HTR-8/SVneo (cell line): ENCODE measurements at regions not wholly inside any gene's neighbourhood (a gene's known extent, or its start where the extent isn't known, plus 50 kb on each side); places are given as distances from the start of the nearest gene placed in this dataset.

Source experiments
- DNase-seq: peaks from one replicate; pipeline ENCODE4 v3.0.0; 2011; ENCODE audit warnings: low spot score, mixed read lengths; ENCODE audit not compliant: insufficient read length
- FAIRE-seq: peaks from 2 replicates; lab custom pipeline; 2011; peaks lifted over from hg19 to GRCh38; lab: Jason Lieb, UNC

DNA sequence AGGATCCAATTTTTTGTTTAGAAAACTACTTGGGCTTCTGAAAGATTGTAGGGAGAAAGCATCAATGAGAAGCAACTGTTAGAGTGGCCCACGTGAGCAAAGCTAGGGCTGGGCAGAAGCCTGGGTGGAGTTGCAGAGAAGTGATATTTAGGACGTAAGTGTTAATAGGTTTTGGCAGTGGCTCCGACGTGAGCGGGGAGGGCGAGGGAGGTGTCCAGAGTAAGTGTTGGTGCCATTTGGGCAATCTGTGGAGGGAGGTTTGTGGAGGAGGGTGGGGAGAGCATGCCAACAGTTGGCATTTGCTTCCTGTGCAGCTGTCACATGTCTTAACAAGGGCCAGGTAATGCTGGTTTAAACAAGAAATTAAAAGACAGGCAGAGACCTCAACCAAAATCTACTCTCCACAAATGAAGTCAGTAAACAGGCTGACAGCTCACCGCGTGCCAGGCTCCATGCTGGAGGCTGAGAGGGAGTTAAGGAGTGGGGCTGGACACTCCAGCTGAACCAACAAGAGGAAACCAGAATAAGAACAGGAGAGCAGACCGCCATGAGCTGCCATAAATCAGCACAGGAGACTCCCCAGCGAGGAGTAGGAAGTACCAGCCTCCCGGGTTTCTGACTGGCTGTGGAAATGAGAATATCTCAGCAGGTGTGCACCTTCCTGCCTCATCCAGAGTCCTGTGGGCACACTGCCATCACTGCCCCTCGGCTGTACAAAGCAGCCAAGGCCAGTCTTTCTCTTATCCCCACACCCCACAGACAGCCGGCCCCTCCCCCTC lies 232.6 kb downstream of the ABHD5 start:
- FAIRE-seq: no peak

DNA sequence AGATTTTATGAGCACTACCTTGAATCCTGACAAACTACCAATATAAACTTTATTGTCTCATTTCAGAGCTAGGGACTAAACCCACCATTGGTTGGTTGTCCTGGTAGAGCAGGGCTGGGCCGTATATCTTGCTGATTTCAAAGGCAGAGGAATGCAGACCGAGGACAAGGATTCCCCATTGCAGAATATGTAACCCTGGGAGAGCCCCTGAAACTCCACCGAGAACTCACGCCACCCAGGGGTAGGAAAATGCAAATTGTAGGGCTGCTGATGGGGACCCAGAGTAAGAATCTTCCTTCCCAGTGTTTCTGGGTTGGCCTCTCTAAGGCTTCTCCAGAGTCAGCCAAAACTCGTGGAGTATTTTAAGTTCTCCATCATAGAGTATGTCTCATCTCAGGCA lies 235.3 kb downstream of the ABHD5 start:
- FAIRE-seq (no peak), DNase-seq (no peak)

More for the DNA sequence above, 232.6 kb downstream of the ABHD5 start:
- DNase-seq: no peak

DNA sequence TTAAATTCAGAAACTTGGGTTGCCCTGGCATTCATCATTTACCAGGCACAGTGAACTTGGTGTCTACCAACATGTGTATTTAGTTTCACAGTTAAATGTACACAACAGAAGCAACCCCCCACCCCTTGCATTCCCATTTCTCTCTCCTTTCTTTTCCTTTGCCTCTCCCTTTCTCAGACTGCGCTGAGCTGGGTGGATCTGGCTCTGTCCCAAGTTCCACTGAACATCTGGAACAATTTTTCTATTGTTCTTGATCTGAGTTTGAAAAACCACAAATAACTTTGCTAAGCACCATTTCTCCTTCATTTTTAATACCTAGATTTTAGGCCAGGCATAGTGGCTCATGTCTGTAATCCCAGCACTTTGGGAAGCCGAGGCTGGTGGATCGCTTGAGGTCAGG lies 242.2 kb downstream of the ABHD5 start:
- no peak for FAIRE-seq
- no peak for DNase-seq

DNA sequence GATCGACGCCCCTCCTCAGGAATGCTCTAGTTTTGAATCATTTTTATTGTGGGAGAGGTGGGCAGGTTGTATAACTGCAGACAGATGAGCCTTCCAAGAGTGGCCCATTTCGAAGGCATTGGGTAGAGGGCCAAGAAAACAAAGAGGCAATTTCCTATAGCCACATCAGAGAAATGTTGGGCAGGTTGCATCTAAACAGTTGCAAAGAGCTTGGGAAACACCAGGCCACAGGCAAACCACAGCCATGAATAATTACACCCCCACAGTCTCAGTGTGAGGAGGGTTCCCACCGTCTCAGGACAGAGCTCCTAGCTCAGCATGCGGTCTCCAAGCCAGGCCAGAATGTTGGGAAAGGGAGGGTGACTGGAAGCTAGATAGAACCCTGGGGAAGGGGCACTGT lies 257.3 kb downstream of the ABHD5 start:
- FAIRE-seq (no peak), DNase-seq (no peak)

DNA sequence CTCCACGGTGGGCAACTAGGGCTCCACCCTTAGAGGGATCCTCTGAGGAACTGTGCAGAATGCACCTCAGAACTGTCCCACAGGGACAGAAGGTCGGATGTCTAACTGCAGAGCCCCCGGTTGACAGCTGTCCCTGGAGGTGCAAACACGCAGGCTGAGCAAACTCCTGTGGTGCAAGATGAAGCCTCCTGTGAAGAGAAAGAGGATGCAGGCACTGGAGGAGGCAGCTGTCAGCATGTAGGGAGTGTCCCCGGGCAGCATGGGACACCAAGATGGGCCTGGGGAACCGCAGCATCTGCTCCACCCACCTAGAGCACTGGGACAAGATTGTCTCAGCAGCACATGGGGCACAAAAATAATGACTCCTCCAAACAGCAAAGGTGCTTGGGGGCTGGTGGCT lies 258.9 kb downstream of the ABHD5 start:
- no peak for DNase-seq
- no peak for FAIRE-seq

DNA sequence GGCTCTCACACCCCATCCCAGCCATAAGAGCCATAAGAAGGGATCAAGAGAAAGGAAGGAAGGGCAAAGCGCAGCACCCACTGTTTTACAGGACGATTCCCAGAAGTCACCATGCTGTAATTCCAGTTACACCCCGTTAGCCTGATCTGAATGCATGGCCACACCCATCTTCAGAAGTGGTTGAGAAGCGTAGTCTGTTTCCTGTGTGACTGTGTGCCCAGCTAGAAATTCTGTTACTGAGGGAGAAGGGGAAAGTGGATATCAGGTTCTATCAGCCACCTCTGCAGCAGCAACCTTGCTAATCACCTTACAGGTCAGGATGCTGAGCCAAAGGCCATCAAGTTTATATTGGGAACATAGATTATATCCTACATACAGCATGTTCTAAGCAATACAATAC lies 260.0 kb downstream of the ABHD5 start:
- DNase-seq (no peak), FAIRE-seq (no peak)

DNA sequence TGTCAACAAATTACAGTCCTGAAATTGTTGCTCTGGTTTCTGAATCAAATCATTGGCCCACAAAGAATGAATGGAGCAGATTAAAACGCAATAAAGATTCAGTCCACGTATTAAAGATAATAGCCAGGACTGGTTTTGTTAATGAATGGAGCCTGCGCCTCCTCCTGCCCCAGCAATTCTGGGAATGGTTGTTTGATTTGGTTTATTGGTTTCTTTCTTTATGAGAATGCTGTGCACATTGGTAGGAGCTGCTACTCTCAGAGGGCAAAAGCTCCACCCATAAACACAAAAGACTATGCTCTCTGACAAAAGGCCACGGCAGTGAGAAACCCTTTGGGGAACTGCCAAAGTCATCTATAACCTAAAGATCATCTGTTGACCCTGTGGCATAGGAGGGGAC lies 261.1 kb downstream of the ABHD5 start:
- DNase-seq: no peak
- no peak for FAIRE-seq

DNA sequence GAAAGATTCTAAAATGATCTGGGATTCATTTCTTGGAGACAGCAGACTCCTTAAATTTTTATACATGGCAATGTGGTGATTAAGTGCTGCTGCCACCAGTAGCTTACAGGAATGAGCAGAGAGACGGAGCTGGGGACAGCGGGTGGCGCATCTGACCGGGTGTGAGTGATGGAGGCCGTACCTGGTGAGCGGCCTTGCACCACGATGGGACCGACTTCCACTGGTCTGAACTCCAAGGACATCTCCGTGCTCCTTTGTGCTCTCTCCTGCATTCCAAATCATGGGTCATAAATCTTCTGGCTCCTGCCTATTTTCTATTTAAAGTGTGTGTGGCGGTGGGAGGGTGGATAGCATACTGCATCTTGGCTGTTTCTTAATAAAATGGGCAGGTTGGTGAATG lies 262.6 kb downstream of the ABHD5 start:
- no peak for FAIRE-seq

DNA sequence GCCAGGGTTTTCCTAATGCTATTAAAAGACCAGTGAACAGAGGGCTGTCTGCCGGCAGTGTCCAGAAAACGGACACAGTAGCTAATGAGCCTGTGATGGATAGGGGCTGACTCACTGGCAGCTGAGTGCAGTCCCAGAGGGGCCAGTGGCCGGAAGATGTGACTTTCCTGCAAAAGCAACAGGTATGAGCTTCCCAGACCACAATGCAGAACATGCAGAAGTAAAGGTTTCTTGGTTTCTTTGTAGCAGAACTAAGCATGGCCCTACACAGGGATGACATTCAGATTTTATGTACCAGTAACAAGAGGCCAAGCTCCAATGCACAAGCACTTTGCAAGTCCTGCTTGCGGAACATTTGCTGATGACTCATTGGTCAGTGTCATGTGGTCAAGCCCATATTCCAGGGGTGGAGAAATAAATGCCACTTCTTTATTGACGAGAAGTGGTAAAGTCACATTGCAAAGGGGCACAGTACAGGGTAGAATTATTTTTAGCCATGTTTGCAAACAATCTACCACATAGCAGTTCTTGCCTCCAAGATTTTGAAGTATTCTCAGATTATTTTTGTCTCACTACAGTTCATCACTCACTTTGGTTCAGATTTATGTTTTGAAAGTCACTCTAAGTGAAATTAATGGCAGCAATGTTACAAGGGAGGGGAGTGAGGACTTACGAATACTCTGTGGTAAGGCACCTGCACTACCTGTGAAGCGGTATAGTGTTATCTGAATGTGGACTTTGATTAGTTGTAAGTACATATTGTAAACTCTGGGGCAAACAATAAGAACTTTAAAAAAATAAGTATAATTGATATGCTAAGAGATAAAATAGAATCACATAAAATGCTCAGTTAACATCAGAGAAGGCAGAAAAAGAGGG lies 263.3 kb downstream of the ABHD5 start:
- FAIRE-seq (peak; percentile 44), DNase-seq (peak; percentile 37)

More for the DNA sequence above, 262.6 kb downstream of the ABHD5 start:
- no peak for DNase-seq

DNA sequence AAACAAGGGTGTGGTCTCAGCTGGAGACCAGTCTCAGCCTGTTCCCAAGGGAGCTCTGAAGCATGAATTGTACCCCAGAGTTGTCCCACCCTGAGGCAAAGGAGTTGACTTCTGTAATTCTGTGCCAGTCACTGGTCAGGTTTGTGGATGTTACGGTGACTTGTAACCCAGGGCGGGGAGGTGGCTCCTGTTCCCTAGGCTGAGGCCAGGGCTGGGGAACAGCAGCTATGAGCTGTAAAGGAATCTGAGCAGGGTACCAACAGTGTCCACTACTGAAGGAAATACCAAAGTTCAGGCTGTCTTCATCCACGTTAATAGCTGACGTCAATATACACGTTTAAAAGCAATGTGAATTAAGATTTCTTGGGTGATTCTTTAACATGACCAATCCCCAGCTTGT lies 266.2 kb downstream of the ABHD5 start:
- no peak for FAIRE-seq
- DNase-seq: no peak

DNA sequence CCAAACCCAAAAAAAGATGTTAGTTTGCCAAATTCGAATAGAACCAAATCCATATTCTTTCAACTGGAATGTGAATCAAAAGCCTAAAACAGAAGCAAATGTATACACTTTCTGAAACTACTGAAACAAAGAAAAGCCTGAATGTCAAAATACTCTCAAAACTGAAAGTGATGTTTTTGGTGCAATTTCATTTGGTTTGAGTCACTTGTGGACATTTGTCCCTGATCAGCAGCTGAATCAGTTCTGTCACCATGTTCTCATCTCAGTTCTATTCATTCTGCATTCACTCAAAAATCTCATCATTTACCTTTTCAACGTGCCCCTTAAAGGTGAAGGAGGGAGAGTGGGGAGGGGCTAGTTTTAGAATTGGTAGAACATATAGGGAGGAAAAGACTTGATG lies 266.8 kb downstream of the ABHD5 start:
- no peak for DNase-seq
- FAIRE-seq: no peak

DNA sequence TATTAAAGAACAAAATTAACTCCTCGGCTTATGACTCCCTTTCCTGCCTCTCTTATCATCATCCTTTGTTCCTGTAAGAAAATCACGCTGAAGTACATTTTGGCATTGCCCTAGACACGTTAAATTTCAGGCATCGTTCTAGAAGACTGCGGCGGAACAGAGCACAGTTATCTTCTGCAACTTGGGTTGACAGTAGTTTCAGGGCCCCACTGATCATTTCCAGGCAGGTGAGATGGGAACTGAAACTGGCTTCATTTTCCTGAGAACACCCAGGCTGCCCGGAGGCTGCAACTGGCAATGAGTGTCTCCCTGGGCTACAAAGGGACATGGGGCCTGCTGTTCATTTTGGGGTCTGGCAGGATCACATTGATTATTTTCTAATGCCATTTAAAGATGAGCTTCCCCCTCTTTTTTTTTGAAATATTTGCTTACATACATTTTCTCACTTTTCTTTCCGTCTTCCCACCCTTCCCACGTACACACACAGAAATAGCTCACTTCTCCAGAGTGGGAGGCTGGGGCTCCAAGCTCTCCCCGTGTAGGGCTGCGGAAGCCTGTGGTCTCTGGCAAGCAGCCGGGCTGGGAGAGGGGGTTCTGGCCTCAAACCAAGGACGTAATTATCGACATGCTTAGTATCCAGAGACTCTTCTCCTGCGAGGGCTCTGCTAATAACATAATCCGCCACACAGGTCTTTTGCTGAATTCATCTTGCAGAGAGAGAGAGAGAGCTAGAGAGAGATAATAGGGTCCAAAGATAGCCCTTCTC lies 267.4 kb downstream of the ABHD5 start:
- FAIRE-seq (no peak), DNase-seq (no peak)

DNA sequence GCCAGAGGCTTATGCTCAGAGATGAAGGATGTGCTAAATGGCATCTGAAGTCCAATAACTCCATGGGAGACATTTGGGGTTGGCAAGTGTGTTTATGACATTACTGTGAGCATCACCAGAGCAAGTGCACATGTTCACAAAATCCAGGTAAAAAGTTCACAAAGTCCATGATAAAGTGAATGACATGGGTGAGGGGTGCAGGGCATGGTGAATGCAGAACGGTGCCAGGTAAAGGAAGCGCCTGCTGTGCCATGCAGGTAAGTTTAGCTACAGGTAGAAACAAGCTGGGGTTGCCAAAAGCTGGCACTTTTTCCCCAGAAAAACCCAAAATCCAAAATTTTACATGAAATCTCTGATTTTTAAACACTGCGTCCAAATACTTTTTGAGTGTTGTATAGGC lies 268.2 kb downstream of the ABHD5 start:
- FAIRE-seq (no peak), DNase-seq (no peak)

DNA sequence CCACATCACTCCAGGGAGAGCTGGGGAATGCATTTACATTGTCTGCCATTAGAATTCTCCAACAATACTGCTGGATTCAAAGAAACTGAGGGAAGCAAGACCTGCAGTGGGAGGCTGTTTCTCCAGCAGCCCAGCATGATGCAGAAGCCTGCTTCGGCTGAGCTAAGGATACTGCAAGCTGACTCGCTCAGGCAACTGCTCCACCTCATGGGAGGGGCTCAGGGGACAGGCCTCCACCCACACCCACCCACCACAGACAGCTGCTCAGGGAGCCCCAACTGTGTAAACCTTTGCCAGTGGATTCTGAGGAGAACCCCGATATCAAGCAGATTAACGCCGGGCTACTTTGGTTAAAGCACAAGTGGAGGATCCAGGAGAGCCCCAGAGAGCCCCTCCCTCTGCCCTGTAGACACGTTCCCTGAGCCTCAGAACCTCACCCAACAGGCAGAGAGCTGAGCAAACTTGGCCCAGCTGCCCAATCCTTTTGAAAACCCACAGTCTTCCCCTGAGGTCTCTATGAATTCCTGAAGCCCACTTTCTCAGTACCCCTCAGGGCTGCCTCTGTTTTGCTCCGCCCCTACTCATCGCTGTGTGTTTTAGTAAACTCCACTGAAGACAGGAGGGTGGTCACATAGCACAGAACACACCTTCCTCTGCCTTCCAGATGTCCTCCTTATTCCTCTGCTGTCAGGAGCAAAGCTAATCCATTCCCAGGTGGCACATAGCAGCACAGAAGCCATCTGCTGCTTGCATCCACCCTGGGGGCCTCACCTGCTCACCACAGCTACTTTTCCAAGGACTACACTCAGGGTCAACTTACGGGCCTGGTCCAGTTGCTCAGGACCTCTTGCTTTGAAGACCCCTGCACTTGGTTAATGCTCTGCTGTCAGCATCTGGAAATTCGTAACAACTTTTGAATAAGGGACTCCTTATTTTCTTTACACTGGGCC lies 269.0 kb downstream of the ABHD5 start:
- no peak for DNase-seq
- FAIRE-seq: no peak

DNA sequence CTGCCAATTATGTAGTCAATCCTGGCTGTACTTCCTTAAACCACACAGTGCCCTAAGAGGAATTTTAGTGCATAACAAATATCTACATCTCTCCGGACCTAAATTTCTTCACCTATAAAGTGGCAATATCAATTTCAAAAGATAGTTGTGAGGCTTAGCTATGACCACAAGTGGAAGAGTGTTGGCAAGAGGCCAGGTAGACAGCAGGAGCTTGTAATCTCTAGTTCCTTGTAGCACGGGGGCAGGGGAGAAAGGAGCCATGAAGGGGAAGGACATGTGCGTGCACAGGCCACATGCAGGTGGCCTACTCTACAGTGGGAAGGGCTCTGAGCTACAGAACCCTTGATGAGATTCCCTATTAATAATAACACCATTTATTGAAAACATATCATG lies 269.7 kb downstream of the ABHD5 start:
- DNase-seq: no peak
- FAIRE-seq: no peak

DNA sequence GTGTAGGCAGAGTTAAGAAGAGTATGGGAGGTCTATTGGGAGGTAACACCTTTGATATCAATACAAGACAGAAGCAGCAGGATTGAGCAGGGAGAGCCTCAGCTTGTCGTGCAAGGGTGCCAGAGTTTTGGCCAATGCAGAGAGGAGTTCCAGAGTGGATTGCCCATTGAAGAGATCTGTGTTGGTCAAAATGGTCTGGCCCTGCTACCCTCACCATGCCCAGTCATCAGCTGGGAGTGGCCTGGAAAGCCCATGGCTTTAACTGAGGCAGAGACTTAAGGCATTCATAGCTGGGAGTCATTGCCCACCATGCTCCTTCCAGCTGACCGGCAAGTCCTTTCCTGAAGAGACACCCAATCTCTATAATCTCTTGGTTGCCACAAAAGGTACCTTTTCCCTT lies 271.3 kb downstream of the ABHD5 start:
- FAIRE-seq (no peak), DNase-seq (no peak)

DNA sequence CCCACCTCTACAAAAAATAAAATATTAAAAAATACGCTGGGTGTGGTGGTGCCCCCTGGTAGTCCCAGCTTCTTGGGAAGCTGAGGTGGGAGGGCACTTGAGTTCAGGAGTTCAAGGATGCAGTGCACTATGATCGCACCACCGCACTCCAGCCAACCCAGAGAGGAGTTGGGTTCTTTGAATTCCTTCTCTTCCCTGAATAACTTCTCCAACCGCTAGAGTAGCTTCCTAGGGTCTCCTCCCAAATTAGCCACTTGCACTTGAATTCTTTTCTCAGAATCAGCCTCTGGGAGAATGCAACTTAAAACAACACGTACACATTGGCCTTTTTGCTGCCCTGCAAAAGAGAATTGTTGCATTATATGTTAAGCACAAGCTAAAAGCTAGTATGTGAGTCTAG lies 272.5 kb downstream of the ABHD5 start:
- FAIRE-seq: no peak

DNA sequence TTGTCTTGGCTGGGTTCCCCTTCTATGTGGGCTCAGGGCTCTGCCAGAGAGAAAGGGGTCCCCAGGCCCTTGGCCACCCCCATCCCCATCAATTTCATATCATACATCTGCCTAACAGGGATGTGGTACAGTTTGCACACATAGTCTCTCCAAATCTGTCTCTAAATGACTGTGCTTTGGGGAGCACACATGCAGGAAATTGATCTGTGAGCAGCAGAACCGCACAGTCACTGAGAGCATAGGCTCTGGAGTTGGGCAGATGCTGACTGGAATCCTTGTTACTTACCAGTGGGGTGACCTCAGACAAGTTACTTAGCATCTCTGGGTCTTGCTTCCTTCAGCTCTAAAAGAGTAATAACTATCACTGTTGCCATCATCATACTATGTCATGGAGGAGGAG lies 273.9 kb downstream of the ABHD5 start:
- DNase-seq: no peak
- no peak for FAIRE-seq

More for the DNA sequence above, 272.5 kb downstream of the ABHD5 start:
- no peak for DNase-seq

DNA sequence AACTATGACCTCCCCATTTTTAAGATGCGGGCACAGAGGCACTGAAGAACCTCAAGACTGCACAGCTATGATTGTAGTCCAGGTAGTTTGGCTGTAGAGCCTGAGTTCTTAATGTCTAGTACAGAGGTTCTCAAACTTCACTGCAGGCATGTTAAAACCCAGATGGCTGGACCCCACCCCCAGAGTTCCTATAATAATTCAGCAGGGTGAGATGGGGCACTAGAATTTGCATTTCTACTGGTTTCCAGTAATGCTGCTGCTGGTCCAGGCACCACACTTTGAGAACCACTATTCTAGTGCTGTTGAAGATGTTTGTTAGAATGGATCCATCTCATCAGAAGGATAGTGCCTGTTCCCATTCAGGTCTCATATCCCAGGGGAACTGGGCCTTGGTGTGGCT lies 274.9 kb downstream of the ABHD5 start:
- FAIRE-seq (no peak), DNase-seq (no peak)

DNA sequence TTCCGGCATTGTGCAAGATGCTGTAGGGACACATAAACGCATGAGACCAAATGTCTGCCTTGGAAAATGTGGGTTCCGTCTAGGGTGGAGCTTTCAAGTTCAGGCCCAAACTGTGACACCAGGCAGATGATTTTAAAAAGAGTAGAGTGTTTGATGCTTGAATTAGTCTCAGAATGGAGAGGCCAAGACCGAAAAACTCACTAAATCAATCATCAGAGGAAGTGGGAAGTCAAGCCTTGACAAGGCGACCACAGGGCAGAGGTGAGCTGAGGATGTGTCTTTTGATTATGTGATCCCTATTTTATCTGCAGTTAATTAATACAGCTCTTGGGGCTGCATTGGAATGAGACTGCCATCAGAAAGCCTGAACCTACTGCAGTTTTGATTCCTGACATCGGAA lies 275.4 kb downstream of the ABHD5 start:
- DNase-seq (no peak), FAIRE-seq (no peak)
